ENCODE measurements at regions not wholly inside any gene's neighbourhood (a gene's known extent, or its start where the extent isn't known, plus 50 kb on each side); places are given as distances from the start of the nearest gene placed in this dataset.

GRCh38 chr11:115654792-115655191, 150.6 kb upstream of the CADM1 start:
- DNase-seq, result no peak
- Histone ChIP-seq H3K9me3 (no peaks in the 10 kb centered on the region), H3K4me3 (no peak overlapping the region), H3K27ac (no peak overlapping the region), H3K27me3 (peaks cover 0 to 26% (median 14%) of the 10 kb centered on the region in 3 donors), H3K4me1 (peaks cover 0 to 24% (median 12%) of the 10 kb centered on the region in 4 donors), H3K36me3 (no peaks in the 10 kb centered on the region)
- WGBS, 2 donors, result 95 to 96% methylated on average over 4 of the region's 4 CpGs
- no peak for TF ChIP-seq POLR2AphosphoS5 (IDR thresholded peaks at IDR 0.05)
- no peak for TF ChIP-seq POLR2A (IDR thresholded peaks at IDR 0.05)
- no peak for TF ChIP-seq EP300 (IDR thresholded peaks at IDR 0.05)
- no peak for TF ChIP-seq CTCF (IDR thresholded peaks at IDR 0.05)
- intact Hi-C loops (cut with DNase I), result no loop called here

GRCh38 chr11:115653926-115654325, 149.7 kb upstream of the CADM1 start:
- Histone ChIP-seq H3K27ac (no peak overlapping the region), H3K36me3 (no peaks in the 10 kb centered on the region), H3K9me3 (no peaks in the 10 kb centered on the region), H3K4me1 (peaks cover 0 to 15% (median 4%) of the 10 kb centered on the region in 4 donors), H3K27me3 (peaks cover 0 to 26% (median 6%) of the 10 kb centered on the region in 3 donors), H3K4me3 (no peak overlapping the region)
- intact Hi-C loops (cut with DNase I), result no loop called here
- 14 to 55% methylated on average over 13 of the region's 13 CpGs for WGBS, 2 donors
- peak; percentile 79 for DNase-seq
- TF ChIP-seq EP300 (IDR thresholded peaks at IDR 0.05) (no peak), POLR2AphosphoS5 (IDR thresholded peaks at IDR 0.05) (peak in 2 of 4 donors; percentile 19 to 43), CTCF (IDR thresholded peaks at IDR 0.05) (no peak)

- WGBS, 2 donors, result 75 to 92% methylated on average over 1 of the region's 1 CpG
- Histone ChIP-seq H3K27ac (no peak overlapping the region), H3K4me1 (peaks cover 0 to 12% (median 3%) of the 10 kb centered on the region in 4 donors), H3K27me3 (peaks cover 0 to 18% (median 5%) of the 10 kb centered on the region in 3 donors), H3K36me3 (no peaks in the 10 kb centered on the region), H3K9me3 (no peaks in the 10 kb centered on the region), H3K4me3 (no peak overlapping the region)
- intact Hi-C loops (cut with DNase I), result no loop called here
- TF ChIP-seq EP300 (IDR thresholded peaks at IDR 0.05), result no peak
- no peak for TF ChIP-seq POLR2A (IDR thresholded peaks at IDR 0.05)
- TF ChIP-seq CTCF (IDR thresholded peaks at IDR 0.05), result no peak
- TF ChIP-seq POLR2AphosphoS5 (IDR thresholded peaks at IDR 0.05), result no peak
- DNase-seq, result no peak
Observed at GRCh38 chr11:115653076-115653475, 148.9 kb upstream of the CADM1 start.

- TF ChIP-seq POLR2A (IDR thresholded peaks at IDR 0.05) (no peak), EP300 (IDR thresholded peaks at IDR 0.05) (no peak), POLR2AphosphoS5 (IDR thresholded peaks at IDR 0.05) (no peak), CTCF (IDR thresholded peaks at IDR 0.05) (no peak)
- no peak overlapping the region for H3K27ac ChIP-seq
- 62 to 75% methylated on average over 8 of the region's 8 CpGs for WGBS, 2 donors
- no peaks in the 10 kb centered on the region for H3K9me3 ChIP-seq
- peaks cover 0 to 12% (median 3%) of the 10 kb centered on the region in 4 donors for H3K4me1 ChIP-seq
- intact Hi-C loops (cut with DNase I), result no loop called here
- no peak for DNase-seq
- H3K27me3 ChIP-seq, result peaks cover 0 to 12% (median 5%) of the 10 kb centered on the region in 3 donors
- no peak overlapping the region for H3K4me3 ChIP-seq
- no peaks in the 10 kb centered on the region for H3K36me3 ChIP-seq
Observed at GRCh38 chr11:115652496-115652895, 148.3 kb upstream of the CADM1 start.

- Histone ChIP-seq H3K27ac (no peak overlapping the region), H3K4me3 (no peak overlapping the region), H3K36me3 (no peaks in the 10 kb centered on the region), H3K4me1 (peaks cover 0 to 12% (median 3%) of the 10 kb centered on the region in 4 donors), H3K9me3 (no peaks in the 10 kb centered on the region), H3K27me3 (peaks cover 0 to 11% (median 5%) of the 10 kb centered on the region in 3 donors)
- intact Hi-C loops (cut with DNase I), result no loop called here
- 41 to 51% methylated on average over 1 of the region's 1 CpG for WGBS, 2 donors
- DNase-seq, result no peak
- TF ChIP-seq POLR2AphosphoS5 (IDR thresholded peaks at IDR 0.05) (no peak), POLR2A (IDR thresholded peaks at IDR 0.05) (no peak), EP300 (IDR thresholded peaks at IDR 0.05) (no peak), CTCF (IDR thresholded peaks at IDR 0.05) (no peak)
Observed at GRCh38 chr11:115652094-115652493, 147.9 kb upstream of the CADM1 start.
